GM21447 (cell line): ENCODE measurements at regions not wholly inside any gene's neighbourhood (a gene's known extent, or its start where the extent isn't known, plus 50 kb on each side); places are given as distances from the start of the nearest gene placed in this dataset.

ENCODE experiments used
- ATAC-seq: cut with Tn5 transposase; IDR thresholded peaks from one replicate; pipeline ENCODE4 v1.9.1; 2021; ENCODE audit not compliant: unreplicated experiment

DNA sequence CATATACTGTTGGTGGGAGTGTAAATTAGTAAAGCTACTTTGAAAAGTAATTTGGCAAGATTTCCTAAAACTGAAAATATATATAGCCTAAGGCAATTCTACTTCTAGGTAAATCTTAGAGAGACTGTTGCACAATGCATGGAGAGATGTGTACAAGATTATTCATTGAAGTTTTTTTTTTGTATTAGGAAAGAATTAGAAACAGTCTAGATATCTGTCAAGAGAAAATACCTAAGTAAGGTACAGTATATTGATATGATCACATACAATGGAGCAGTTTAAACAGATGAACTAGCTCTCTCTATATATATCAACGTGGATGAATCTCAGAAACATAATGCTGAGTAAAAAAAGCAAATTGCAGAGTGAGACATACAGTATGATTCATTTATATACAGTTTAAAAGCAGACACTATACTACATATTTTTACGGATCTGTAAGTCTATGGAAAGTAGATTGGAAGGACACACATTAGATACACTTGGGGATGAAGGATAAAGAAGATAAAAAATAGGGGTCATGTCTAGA is 59.3 kb upstream of the ACVR1 start:
- ATAC-seq, result no peak

DNA sequence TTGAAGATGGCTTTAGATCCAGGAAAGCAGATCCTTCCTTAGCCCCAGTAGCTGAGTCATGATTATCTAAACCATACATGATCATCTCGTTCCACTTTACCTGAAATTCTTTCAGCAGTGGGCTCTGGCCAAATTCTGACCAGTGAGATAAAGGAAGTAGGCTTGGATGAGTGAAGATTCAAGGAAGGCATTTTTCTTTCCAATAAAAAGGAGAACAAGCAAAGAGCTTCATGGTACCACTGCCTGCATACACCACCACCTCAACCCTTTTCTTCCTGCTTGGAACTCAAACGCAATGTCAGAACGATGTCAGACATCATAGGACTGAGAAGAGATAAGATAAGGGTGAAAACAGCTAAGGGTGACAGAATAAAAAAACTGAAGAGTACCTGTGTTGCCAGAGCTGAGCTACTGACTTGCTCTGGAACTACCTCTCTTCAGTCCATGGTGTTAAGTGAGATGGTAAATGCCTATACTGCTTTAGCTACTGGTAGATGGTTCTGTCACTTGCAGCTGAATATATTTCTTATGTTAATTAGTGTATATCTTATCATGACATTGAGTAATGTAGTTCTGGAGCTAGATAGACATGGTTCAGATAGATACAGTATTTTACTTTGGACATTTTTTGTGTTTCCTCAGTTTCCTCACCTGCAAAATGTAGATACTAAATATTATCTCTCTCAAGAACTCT is 58.7 kb upstream of the ACVR1 start:
- ATAC-seq, result no peak

DNA sequence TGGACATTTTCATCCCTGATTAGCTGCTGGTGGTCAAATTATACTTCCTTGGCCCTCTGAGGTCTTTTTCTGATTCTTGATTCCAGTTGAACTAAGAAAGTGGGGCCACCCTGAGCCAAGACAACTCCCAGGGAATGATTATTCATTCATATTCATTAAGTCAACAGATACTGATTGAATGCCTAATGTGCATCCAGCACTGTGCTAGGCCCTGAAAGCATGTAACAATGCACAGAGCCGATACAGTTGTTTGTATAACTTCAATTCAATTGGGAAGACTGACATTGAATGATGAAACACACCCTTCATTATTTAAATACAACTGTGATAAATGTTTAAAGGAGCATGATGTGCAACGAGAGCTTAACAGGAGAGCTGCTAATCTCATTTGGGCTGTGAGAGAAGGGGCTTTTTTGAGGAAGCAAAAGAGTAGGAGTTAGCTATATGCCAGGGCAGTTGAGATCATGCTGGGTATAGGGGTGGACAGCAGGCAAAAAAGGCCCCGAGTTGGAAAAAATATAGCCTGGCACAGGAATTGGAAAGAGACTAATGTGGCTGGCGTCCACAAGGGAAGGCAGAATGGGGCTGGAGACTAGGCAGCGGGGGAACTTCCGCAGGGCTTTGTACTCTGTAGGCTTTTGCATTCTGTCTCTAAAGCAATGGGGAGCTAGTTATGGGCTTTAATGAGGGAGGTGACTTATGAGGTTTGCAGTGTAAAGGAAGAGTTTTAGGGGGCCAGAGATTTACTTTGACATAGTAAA is 57.2 kb upstream of the ACVR1 start:
- no peak for ATAC-seq

DNA sequence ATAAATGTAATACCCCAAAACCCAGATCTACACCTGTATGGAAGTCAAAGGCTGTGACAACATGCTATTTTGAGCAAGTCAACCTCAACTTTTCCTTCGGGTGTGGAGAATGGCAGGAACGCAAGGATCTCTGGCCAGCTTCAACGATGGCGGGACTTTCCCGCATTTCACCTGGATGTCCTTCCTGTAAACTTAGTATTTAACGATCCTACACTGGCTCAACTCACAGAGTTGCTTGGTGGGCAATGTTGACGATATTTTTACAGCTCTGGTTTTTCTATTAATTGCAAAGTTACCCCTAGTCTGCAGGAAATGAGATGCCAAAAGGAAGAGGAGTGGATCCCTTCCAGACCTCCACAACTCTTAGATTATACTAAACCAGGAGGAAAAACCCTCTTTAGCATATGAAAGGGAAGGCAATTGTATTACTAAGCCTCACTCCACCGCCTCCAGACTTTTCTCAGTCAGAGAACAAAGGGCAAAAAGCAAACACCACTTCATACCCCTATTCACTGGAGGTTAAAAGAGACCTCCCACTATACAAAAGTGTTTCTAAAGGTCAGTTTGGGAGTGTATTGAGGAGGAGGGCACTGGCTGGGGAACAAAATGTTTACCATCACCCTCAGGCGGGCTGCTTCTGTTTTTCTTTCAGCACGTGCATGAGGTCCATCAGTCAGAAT is 56.5 kb upstream of the ACVR1 start:
- ATAC-seq, result no peak

DNA sequence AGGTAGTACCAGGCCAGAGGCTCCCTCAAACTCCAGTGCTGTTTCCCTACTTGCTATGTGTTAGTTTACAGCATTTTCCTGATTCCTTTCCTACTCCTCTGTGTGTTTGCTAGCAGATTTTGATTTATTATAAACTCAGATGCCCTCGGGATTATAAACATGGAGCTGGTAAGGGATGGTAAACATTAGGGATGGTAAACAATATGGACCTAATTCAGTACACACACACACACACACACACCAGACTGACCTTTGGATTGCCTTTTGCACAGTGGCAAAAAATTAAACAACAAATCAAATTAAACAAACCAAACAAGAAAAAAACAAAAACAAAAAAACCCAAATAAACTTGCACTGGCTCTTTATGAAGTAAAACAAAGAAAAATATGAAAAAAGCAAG is 55.4 kb upstream of the ACVR1 start:
- no peak for ATAC-seq

DNA sequence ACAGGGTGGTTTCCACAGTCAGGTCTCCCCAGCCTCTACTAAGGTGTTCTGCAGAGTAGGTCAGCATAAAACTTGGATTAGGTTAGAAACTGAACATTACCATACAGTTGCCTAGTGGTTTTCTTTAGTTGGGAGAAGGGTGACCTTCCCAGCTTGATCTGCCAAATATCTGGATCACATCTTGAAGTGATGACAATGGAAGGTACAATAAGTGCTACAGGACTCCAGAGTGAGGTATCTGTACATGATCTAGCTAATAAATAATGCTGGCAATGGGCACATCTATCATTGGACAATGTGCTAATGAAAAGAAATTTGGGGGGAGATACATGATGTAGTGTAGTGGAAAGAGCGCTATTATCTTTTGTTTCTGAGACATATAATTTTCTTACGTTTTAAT is 54.6 kb upstream of the ACVR1 start:
- ATAC-seq, result no peak

DNA sequence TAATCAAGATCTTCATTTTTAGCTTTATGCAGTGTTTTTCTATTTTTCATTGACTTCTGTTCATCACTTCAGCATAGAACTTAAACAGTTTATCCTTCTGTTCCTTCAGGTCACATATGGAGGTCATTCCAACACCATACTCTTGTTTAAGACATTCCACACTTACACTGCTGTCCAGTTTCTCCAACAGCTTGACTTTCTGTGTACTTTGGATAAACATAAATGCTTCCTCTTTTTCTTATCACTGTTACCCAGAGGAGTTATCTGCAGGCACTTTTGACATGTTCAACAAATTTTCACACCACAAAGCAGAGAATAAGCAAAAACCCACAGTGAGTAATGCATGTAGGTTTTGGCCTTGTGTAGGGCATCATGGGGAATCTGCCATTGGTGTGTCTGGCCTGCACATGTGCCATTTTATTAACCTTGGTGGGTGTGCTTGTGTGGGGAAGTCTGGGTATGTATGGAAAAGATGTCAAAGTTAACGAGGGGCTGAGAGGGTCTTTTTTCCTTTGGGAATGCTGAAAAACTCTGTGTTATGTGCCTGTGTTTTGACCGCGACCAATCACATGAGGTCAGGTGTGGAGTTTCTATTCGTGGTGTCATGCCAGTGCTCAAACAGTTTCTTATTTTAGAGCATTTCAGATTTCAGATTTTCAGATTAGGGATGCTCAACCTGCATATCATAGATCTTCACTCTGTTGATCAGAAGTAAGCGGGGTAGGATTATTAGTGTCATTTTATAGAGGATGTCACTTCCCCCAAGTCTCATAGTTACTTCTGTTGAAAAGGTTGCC is 53.9 kb upstream of the ACVR1 start:
- ATAC-seq, result no peak

DNA sequence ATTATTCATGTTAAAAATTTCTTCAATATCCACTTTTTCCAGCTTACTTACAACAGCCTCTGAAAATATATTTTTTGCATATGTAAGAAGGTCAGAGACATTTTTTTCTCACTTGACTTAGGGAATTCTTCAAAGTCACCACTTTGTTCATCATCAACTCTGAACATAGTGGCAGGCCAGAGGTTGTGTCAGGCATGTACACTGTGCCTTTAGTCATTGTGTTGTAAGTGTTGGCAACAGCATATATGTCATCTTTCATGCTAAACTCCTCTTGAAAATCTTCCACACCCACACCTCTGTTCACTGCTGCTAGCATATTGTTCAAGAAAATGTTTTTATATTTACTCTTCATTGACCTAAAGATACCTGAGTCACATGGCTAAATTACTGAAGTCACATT is 52.2 kb upstream of the ACVR1 start:
- ATAC-seq, result no peak

DNA sequence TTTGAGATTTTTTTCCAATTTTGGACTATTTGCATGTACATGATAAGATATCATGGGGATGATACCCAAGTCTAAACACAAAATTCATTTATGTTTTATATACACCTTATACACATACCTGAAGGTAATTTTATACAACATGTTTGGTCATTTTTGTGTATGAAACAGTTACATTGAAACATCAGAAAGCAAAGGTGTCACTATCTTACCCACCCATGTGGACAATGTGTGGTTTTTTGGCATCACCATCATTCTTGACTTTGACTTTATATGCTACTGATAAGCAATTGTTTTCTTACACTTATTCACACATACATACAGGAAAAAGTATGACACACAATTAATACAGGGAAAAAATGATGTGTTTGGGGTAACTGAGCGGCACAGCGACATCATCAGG is 51.0 kb upstream of the ACVR1 start:
- ATAC-seq, result no peak
